ENCODE measurements at regions not wholly inside any gene's neighbourhood (a gene's known extent, or its start where the extent isn't known, plus 50 kb on each side); places are given as distances from the start of the nearest gene placed in this dataset.

- TF ChIP-seq, protein P1, sequence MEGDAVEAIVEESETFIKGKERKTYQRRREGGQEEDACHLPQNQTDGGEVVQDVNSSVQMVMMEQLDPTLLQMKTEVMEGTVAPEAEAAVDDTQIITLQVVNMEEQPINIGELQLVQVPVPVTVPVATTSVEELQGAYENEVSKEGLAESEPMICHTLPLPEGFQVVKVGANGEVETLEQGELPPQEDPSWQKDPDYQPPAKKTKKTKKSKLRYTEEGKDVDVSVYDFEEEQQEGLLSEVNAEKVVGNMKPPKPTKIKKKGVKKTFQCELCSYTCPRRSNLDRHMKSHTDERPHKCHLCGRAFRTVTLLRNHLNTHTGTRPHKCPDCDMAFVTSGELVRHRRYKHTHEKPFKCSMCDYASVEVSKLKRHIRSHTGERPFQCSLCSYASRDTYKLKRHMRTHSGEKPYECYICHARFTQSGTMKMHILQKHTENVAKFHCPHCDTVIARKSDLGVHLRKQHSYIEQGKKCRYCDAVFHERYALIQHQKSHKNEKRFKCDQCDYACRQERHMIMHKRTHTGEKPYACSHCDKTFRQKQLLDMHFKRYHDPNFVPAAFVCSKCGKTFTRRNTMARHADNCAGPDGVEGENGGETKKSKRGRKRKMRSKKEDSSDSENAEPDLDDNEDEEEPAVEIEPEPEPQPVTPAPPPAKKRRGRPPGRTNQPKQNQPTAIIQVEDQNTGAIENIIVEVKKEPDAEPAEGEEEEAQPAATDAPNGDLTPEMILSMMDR (IDR thresholded peaks at IDR 0.05; ENCODE audit: low read depth, low read length, poor library complexity, severe bottlenecking) = no peak
- no peak for TF ChIP-seq EZH2phosphoT487 (IDR thresholded peaks at IDR 0.05; ENCODE audit: borderline replicate concordance, low read length)
These were observed 315.3 kb downstream of the DNAH5 start for GRCh38 chr5:13629218-13629617.

All from DOHH2 (cell line).